ENCODE measurements at regions not wholly inside any gene's neighbourhood (a gene's known extent, or its start where the extent isn't known, plus 50 kb on each side); places are given as distances from the start of the nearest gene placed in this dataset.

GRCh38 chr12:30345744-30346471, 349.8 kb downstream of the IPO8 start:
- 85% methylated on average over 4 of the region's 4 CpGs for WGBS

GRCh38 chr12:30330565-30330964, 365.1 kb downstream of the IPO8 start:
- H3K4me1 ChIP-seq: no peaks in the 10 kb centered on the region
- H3K27me3 ChIP-seq: no peaks in the 10 kb centered on the region
- H3K27ac ChIP-seq: no peak overlapping the region
- no peak for TF ChIP-seq EP300 (IDR thresholded peaks at IDR 0.05)
- TF ChIP-seq CTCF (IDR thresholded peaks at IDR 0.05): no peak
- TF ChIP-seq POLR2AphosphoS5 (IDR thresholded peaks at IDR 0.05): no peak
- H3K4me3 ChIP-seq: no peak overlapping the region
- H3K36me3 ChIP-seq: no peaks in the 10 kb centered on the region
- no peak for DNase-seq (ENCODE audit: low spot score in 2 of 2)
- no peaks in the 10 kb centered on the region for H3K9me3 ChIP-seq

More at GRCh38 chr12:30345744-30346471, 349.8 kb downstream of the IPO8 start:
- no peak for TF ChIP-seq CTCF (IDR thresholded peaks at IDR 0.05)
- Histone ChIP-seq H3K4me3 (no peak overlapping the region), H3K27me3 (no peaks in the 10 kb centered on the region), H3K4me1 (no peaks in the 10 kb centered on the region), H3K27ac (no peak overlapping the region), H3K9me3 (peaks cover 4% of the 10 kb centered on the region), H3K36me3 (no peaks in the 10 kb centered on the region)
- no peak for DNase-seq (ENCODE audit: low spot score in 2 of 2)

- Histone ChIP-seq H3K4me3 (no peak overlapping the region), H3K9me3 (no peaks in the 10 kb centered on the region), H3K27ac (no peak overlapping the region), H3K4me1 (no peaks in the 10 kb centered on the region), H3K36me3 (no peaks in the 10 kb centered on the region), H3K27me3 (no peaks in the 10 kb centered on the region)
- TF ChIP-seq POLR2A (IDR thresholded peaks at IDR 0.05): no peak
- no peak for DNase-seq (ENCODE audit: low spot score in 2 of 2)
- WGBS: 51% methylated on average over 2 of the region's 2 CpGs
Observed at GRCh38 chr12:30329281-30329680, 366.4 kb downstream of the IPO8 start.

- 70% methylated on average over 4 of the region's 4 CpGs for WGBS
- no peaks in the 10 kb centered on the region for H3K27me3 ChIP-seq
- H3K36me3 ChIP-seq: no peaks in the 10 kb centered on the region
- H3K4me1 ChIP-seq: no peaks in the 10 kb centered on the region
- no peak overlapping the region for H3K4me3 ChIP-seq
- DNase-seq (ENCODE audit: low spot score in 2 of 2): no peak
- no peak overlapping the region for H3K27ac ChIP-seq
- H3K9me3 ChIP-seq: peaks cover 6% of the 10 kb centered on the region
- TF ChIP-seq CTCF (IDR thresholded peaks at IDR 0.05) (no peak), POLR2A (IDR thresholded peaks at IDR 0.05) (no peak), POLR2AphosphoS5 (IDR thresholded peaks at IDR 0.05) (no peak), EP300 (IDR thresholded peaks at IDR 0.05) (no peak)
Observed at GRCh38 chr12:30323008-30323407, 372.7 kb downstream of the IPO8 start.

- H3K27ac ChIP-seq: no peak overlapping the region
- no peak overlapping the region for H3K4me3 ChIP-seq
- H3K9me3 ChIP-seq: peaks cover 6% of the 10 kb centered on the region
- no peaks in the 10 kb centered on the region for H3K27me3 ChIP-seq
- 94% methylated on average over 13 of the region's 13 CpGs for WGBS
- H3K4me1 ChIP-seq: no peaks in the 10 kb centered on the region
- H3K36me3 ChIP-seq: no peaks in the 10 kb centered on the region
- TF ChIP-seq POLR2A (IDR thresholded peaks at IDR 0.05) (no peak), CTCF (IDR thresholded peaks at IDR 0.05) (no peak), POLR2AphosphoS5 (IDR thresholded peaks at IDR 0.05) (no peak), EP300 (IDR thresholded peaks at IDR 0.05) (no peak)
- DNase-seq (ENCODE audit: low spot score in 2 of 2): no peak
Observed at GRCh38 chr12:30320561-30320960, 375.1 kb downstream of the IPO8 start.

Measured in suprapubic skin (tissue), 4 donors.